ENCODE measurements at regions not wholly inside any gene's neighbourhood (a gene's known extent, or its start where the extent isn't known, plus 50 kb on each side); places are given as distances from the start of the nearest gene placed in this dataset.

DNA sequence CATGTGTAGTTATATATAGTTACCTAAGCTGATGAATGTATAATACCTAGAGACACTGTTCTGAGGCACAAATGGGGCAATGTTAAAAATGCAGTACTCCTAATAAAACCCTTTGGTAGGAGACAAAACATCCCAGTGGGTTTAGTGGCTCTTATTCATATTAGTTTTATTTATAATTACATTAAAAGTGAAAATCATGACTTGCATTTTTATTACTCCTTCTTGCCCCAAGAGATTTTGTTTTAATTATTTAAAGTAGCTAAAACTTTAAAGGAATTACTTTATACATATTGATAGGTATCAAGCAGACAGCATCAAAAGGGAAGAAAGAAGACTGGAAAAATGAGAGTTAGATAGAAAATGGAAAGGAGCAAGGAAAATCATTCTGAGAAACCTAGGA, 688.6 kb downstream of the GALC start:
- no peak for DNase-seq (ENCODE audit: low spot score)
- TF ChIP-seq, protein P1, sequence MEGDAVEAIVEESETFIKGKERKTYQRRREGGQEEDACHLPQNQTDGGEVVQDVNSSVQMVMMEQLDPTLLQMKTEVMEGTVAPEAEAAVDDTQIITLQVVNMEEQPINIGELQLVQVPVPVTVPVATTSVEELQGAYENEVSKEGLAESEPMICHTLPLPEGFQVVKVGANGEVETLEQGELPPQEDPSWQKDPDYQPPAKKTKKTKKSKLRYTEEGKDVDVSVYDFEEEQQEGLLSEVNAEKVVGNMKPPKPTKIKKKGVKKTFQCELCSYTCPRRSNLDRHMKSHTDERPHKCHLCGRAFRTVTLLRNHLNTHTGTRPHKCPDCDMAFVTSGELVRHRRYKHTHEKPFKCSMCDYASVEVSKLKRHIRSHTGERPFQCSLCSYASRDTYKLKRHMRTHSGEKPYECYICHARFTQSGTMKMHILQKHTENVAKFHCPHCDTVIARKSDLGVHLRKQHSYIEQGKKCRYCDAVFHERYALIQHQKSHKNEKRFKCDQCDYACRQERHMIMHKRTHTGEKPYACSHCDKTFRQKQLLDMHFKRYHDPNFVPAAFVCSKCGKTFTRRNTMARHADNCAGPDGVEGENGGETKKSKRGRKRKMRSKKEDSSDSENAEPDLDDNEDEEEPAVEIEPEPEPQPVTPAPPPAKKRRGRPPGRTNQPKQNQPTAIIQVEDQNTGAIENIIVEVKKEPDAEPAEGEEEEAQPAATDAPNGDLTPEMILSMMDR (IDR thresholded peaks at IDR 0.05; ENCODE audit: extremely low read depth, missing control alignments) = no peak

DNA sequence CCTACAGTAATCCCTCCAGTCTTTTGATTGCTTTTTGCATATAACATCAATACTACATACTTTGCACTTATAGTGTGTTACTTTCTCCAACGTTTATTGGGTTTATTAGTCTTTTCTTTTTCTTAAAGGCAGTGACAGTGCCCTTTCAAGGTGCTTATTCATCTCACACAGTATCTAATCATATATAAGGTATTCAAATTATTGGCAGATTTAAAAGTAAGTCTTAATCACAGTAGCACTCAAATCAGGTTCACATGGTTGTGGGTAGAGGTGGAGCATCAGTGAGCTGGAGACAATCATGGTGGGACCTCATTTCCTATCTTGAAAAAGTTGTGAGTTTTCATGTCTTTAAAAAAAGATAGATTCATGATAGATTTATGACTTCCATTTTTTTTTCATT, 706.2 kb downstream of the GALC start:
- TF ChIP-seq, protein P1 (IDR thresholded peaks at IDR 0.05; ENCODE audit: extremely low read depth, missing control alignments) = no peak
- no peak for DNase-seq (ENCODE audit: low spot score)

DNA sequence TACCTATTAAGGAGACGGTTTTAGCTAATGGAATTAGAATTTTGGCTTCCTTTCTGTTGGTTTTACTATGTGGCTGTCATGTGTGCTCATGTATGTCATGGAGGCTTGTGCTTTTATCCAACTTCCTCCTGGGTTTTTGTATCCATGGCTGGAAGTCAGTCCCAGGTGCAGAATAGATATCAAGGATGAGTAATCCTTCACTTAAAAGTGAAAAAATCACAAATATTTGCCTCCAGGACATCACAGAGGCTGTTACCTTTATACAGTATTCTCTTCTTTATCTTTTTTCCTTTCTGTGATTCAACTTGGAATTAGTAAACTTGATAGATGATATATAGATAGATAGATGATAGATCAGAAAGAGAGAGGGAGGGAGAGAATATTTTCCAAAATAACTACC, 706.8 kb downstream of the GALC start:
- DNase-seq (ENCODE audit: low spot score) = no peak
- TF ChIP-seq, protein P1 (IDR thresholded peaks at IDR 0.05; ENCODE audit: extremely low read depth, missing control alignments) = no peak

DNA sequence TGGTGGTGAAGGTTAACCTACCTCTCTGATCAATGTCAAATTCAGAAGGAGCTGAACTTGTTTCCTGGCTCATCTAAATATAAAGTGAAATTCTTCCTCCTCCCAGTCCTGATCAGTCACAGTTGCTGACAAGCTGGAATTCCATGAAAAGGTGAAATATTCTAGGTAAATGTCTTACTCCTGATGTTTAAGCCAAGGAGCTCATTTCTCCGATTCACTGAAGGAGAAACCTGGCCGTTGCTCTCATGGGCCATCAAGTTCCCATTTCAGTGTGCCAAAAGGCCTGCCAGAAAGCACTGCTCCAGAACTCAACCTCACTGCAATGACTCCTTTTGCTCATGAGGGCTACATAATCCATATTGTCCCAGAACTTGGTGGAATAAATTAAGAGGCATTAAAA, 707.5 kb downstream of the GALC start:
- no peak for DNase-seq (ENCODE audit: low spot score)
- TF ChIP-seq, protein P1 (IDR thresholded peaks at IDR 0.05; ENCODE audit: extremely low read depth, missing control alignments) = no peak

DNA sequence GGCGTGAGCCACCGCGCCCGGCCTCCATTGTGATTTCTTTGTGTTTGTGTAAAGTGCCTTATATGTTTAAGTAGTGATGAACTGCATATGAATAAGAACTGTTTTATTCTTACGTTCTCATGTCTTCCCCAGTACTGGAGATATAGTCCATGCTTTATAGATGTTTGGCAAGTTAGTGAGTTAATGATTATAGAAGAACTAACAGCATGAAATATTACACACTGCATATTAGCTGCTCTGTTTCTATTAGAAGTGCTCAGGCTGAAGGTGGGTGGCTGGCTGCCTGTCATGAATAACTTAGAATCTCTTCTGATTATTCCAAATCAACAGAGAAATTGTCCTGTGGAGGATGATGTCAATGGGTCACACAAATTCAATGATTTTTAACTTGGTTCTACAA, 709.4 kb downstream of the GALC start:
- TF ChIP-seq, protein P1 (IDR thresholded peaks at IDR 0.05; ENCODE audit: extremely low read depth, missing control alignments) = no peak
- DNase-seq (ENCODE audit: low spot score) = no peak

DNA sequence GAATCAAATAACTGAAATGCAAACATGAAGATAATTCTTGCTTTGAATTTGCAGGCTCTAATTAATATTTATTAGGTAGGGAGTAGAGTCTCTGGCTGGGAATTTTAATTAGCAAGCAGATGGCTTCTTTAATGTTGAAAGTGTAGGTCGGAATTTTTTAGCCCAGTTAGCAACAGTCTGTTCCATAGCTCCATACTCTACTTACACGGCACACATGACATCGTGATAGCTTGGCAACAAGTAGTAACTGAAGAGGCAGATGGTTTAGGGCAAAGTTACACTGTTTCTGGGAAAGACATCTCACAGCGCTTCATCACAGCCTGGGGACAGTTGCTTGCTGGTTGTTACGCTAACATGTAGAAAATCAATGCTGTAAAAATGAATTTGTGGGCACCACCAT, 710.7 kb downstream of the GALC start:
- TF ChIP-seq, protein P1 (IDR thresholded peaks at IDR 0.05; ENCODE audit: extremely low read depth, missing control alignments) = no peak
- DNase-seq (ENCODE audit: low spot score) = no peak

DNA sequence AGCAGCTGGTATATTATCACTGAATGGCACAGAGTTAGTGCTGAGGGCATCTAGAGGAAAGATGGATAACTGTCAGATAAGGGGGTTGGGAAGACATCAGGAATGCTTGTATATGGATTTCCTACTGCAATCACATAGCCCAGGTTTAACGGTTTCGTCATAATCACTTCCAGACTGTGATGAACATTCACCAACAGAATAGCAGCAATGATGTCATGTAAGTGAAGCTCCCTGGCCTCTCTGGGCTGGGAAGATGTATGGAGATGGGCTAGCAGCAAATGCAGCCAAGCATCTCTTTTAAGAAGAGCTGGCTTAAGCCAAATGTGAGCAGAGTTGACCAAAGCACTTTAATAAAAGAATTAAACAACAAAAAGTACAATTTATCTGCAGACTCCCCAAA, 714.6 kb downstream of the GALC start:
- TF ChIP-seq, protein P1 (IDR thresholded peaks at IDR 0.05; ENCODE audit: extremely low read depth, missing control alignments) = no peak
- DNase-seq (ENCODE audit: low spot score) = no peak
